Lung (tissue), 11 donors: ENCODE measurements at regions not wholly inside any gene's neighbourhood (a gene's known extent, or its start where the extent isn't known, plus 50 kb on each side); places are given as distances from the start of the nearest gene placed in this dataset.

Experiments
- ATAC-seq: fragments of 200-7000 bp; cut with Tn5 transposase; one replicate; pipeline ENCODE4 v1.9.1; 2020; ENCODE audit warnings: moderate number of reproducible peaks; ENCODE audit not compliant: insufficient read depth, low FRiP score
- DNase-seq, 3 donors: peaks; one replicate each; pipeline ENCODE4 v3.0.0-alpha.2; 2013 to 2017
- H3K27ac ChIP-seq, 2 donors: one replicate each; pipeline ENCODE4 v1.5.1; 2013; ENCODE audit warnings: mild to moderate bottlenecking in 2 of 2, moderate library complexity in 2 of 2, control low read depth in 1 of 2, inconsistent platforms in 1 of 2, low read depth in 1 of 2, low read length in 1 of 2
- H3K27me3 ChIP-seq, 3 donors: one replicate each; pipeline ENCODE4 v1.5.1; 2013; ENCODE audit warnings: low read length in 2 of 3; ENCODE audit not compliant: control insufficient read depth in 3 of 3, insufficient read depth in 3 of 3
- H3K36me3 ChIP-seq, 4 donors: one replicate each; pipeline ENCODE4 v1.5.1; 2013; ENCODE audit warnings: low read length in 4 of 4, mild to moderate bottlenecking in 1 of 4, moderate library complexity in 1 of 4; ENCODE audit not compliant: control insufficient read depth in 4 of 4, insufficient read depth in 4 of 4
- H3K4me1 ChIP-seq, 5 donors: one replicate each; pipeline ENCODE4 v1.5.1; 2013; ENCODE audit warnings: low read length in 5 of 5, mild to moderate bottlenecking in 2 of 5, moderate library complexity in 1 of 5; ENCODE audit not compliant: control insufficient read depth in 5 of 5, insufficient read depth in 5 of 5
- H3K4me3 ChIP-seq: one replicate; pipeline ENCODE4 v1.5.1; 2013; ENCODE audit warnings: mild to moderate bottlenecking, control low read depth, moderate library complexity
- H3K9ac ChIP-seq, 2 donors: one replicate each; pipeline ENCODE4 v1.5.1; 2013; ENCODE audit warnings: low read length in 2 of 2, control low read depth in 1 of 2; ENCODE audit not compliant: insufficient read depth in 1 of 2
- H3K9me3 ChIP-seq, 4 donors: one replicate each; pipeline ENCODE4 v1.5.1; 2013; ENCODE audit warnings: low read length in 3 of 4, mild to moderate bottlenecking in 1 of 4, moderate library complexity in 1 of 4; ENCODE audit not compliant: control insufficient read depth in 4 of 4, insufficient read depth in 3 of 4
- CTCF ChIP-seq: IDR thresholded peaks from 2 replicates; pipeline ENCODE4 v1.5.1; 2012; ENCODE audit warnings: mild to moderate bottlenecking; ENCODE audit errors: control extremely low read depth, extremely low read depth
- WGBS, 2 donors: extraction: QIAGEN DNeasy Blood & Tissue Kit; methylation state at CpG; one replicate each; pipeline ENCODE4 v1.1.7; 2013; 5-methylcytosine and 5-hydroxymethylcytosine counted together
- donor health status: control.
- donor health status: control.
- donor health status: Bipolar disorder and iron deficiency.
- donor health status: healthy.
- donor health status: DM: yes; HTN: yes; CAD: no.

- Histone ChIP-seq H3K27ac (no peak overlapping the region), H3K36me3 (no peaks in the 10 kb centered on the region), H3K9ac (no peak overlapping the region), H3K4me1 (peaks cover 0 to 4% (median 0%) of the 10 kb centered on the region in 5 donors), H3K27me3 (no peaks in the 10 kb centered on the region), H3K9me3 (no peaks in the 10 kb centered on the region), H3K4me3 (no peak overlapping the region)
- no peak for DNase-seq
- no peak for TF ChIP-seq CTCF
- 86 to 93% methylated on average over 2 of the region's 2 CpGs for WGBS, 2 donors
- ATAC-seq: no peak
These were observed 84.4 kb upstream of the SYPL1 start for GRCh38 chr7:106196460-106197021.

- Histone ChIP-seq H3K9me3 (no peaks in the 10 kb centered on the region), H3K27me3 (no peaks in the 10 kb centered on the region), H3K4me3 (no peak overlapping the region), H3K9ac (no peak overlapping the region), H3K4me1 (peaks cover 0 to 4% (median 0%) of the 10 kb centered on the region in 5 donors), H3K36me3 (no peaks in the 10 kb centered on the region), H3K27ac (no peak overlapping the region)
- TF ChIP-seq CTCF: no peak
- no peak for DNase-seq
- no peak for ATAC-seq
- 90 to 94% methylated on average over 1 of the region's 1 CpG for WGBS, 2 donors
These were observed 81.5 kb upstream of the SYPL1 start for GRCh38 chr7:106193661-106194060.

- ATAC-seq (no peak), DNase-seq (peak in 1 of 3 donors; percentile 13)
- no peaks in the 10 kb centered on the region for H3K9me3 ChIP-seq
- H3K9ac ChIP-seq: no peak overlapping the region
- peaks cover 0 to 2% (median 0%) of the 10 kb centered on the region in 5 donors for H3K4me1 ChIP-seq
- no peaks in the 10 kb centered on the region for H3K36me3 ChIP-seq
- 72 to 83% methylated on average over 10 of the region's 10 CpGs for WGBS, 2 donors
- no peak for TF ChIP-seq CTCF
- no peaks in the 10 kb centered on the region for H3K27me3 ChIP-seq
- no peak overlapping the region for H3K27ac ChIP-seq
- H3K4me3 ChIP-seq: no peak overlapping the region
These were observed 78.6 kb upstream of the SYPL1 start for GRCh38 chr7:106190589-106191330.
